Kidney (tissue), 13 donors: ENCODE measurements at regions not wholly inside any gene's neighbourhood (a gene's known extent, or its start where the extent isn't known, plus 50 kb on each side); places are given as distances from the start of the nearest gene placed in this dataset.

Source experiments
- DNase-seq, 5 donors: peaks; one replicate each; pipeline ENCODE4 v3.0.0-alpha.2; 2013 to 2020
- FAIRE-seq: peaks from 2 replicates; lab custom pipeline; 2012; peaks lifted over from hg19 to GRCh38; lab: Jason Lieb, UNC
- H3K27ac ChIP-seq, 2 donors: one replicate each; pipeline ENCODE4 v1.7.0; 2013; ENCODE audit warnings: low read depth in 2 of 2, low read length in 2 of 2, inconsistent platforms in 1 of 2
- H3K27me3 ChIP-seq: one replicate; pipeline ENCODE4 v1.7.1; 2013; ENCODE audit warnings: low read length, inconsistent platforms; ENCODE audit not compliant: control insufficient read depth, insufficient read depth
- H3K36me3 ChIP-seq, 3 donors: one replicate each; pipeline versions ENCODE4 v1.7.0 to v1.7.1; 2013; ENCODE audit warnings: low read length in 3 of 3, control low read depth in 1 of 3, inconsistent platforms in 1 of 3; ENCODE audit not compliant: insufficient read depth in 3 of 3, control insufficient read depth in 2 of 3
- H3K4me1 ChIP-seq, 3 donors: one replicate each; pipeline versions ENCODE4 v1.7.0 to v1.7.1; 2013; ENCODE audit warnings: low read length in 3 of 3, inconsistent platforms in 1 of 3, low read depth in 1 of 3; ENCODE audit not compliant: control insufficient read depth in 2 of 3, insufficient read depth in 2 of 3
- H3K4me3 ChIP-seq, 3 donors: one replicate each; pipeline versions ENCODE4 v1.7.0 to v1.8.1; 2013; ENCODE audit warnings: low read length in 3 of 3, control low read depth in 1 of 3, inconsistent platforms in 1 of 3
- H3K9ac ChIP-seq, 3 donors: one replicate each; pipeline versions ENCODE4 v1.7.0 to v1.7.1; 2013; ENCODE audit warnings: low read length in 3 of 3, control low read depth in 1 of 3, inconsistent platforms in 1 of 3
- H3K9me3 ChIP-seq, 3 donors: one replicate each; pipeline versions ENCODE4 v1.7.0 to v1.7.1; 2013; ENCODE audit warnings: low read length in 3 of 3, control low read depth in 1 of 3, inconsistent platforms in 1 of 3; ENCODE audit not compliant: control insufficient read depth in 2 of 3, insufficient read depth in 1 of 3
- intact Hi-C: fragments of 100-400 bp; cut with DNase I; formaldehyde crosslinking; loops from one replicate; pipeline ENCODE4 v1.11.1; 2022
- TF ChIP-seq, protein P1 (sequence below): IDR thresholded peaks from 3 replicates; pipeline ENCODE4 v1.5.1; 2012; ENCODE audit warnings: mild to moderate bottlenecking, moderate library complexity, borderline replicate concordance; ENCODE audit not compliant: insufficient read depth; ENCODE audit errors: extremely low read depth
- donor health status: control.
- donor health status: control.
- donor health status: control.
- donor health status: control.
- donor health status: control.
- donor health status: DM: yes; HTN: yes; CAD: no.
- donor health status: Normal renal cell carcinoma (clear cell type).

DNA sequence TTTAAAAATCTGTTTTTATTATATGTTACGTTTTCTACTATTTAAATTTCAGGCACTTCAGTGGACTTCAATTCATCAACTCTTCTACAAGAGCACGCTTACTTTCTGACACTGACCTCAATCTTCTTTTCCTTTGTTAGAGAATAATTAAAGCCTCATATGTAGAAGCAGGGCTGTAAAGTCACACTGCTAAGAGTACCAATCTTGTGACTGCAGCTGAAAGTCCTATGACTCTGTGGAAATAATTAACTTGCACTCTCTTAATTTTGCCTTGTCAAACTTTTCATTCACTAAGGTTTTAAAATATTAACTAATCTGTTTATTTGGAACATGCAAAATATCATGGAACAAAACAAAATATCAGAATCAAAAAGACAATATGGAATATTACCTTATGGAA, 498.1 kb downstream of the PCDH10 start:
- no peaks in the 10 kb centered on the region for H3K36me3 ChIP-seq
- FAIRE-seq (peak; percentile 97), DNase-seq (peak in 1 of 5 donors; percentile 28)
- intact Hi-C loops, result no loop called here
- H3K9me3 ChIP-seq, result no peaks in the 10 kb centered on the region
- no peak overlapping the region for H3K9ac ChIP-seq
- no peaks in the 10 kb centered on the region for H3K27me3 ChIP-seq
- peaks cover 0 to 6% (median 0%) of the 10 kb centered on the region in 3 donors for H3K4me1 ChIP-seq
- TF ChIP-seq, protein P1, sequence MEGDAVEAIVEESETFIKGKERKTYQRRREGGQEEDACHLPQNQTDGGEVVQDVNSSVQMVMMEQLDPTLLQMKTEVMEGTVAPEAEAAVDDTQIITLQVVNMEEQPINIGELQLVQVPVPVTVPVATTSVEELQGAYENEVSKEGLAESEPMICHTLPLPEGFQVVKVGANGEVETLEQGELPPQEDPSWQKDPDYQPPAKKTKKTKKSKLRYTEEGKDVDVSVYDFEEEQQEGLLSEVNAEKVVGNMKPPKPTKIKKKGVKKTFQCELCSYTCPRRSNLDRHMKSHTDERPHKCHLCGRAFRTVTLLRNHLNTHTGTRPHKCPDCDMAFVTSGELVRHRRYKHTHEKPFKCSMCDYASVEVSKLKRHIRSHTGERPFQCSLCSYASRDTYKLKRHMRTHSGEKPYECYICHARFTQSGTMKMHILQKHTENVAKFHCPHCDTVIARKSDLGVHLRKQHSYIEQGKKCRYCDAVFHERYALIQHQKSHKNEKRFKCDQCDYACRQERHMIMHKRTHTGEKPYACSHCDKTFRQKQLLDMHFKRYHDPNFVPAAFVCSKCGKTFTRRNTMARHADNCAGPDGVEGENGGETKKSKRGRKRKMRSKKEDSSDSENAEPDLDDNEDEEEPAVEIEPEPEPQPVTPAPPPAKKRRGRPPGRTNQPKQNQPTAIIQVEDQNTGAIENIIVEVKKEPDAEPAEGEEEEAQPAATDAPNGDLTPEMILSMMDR, result no peak
- H3K4me3 ChIP-seq, result no peak overlapping the region
- H3K27ac ChIP-seq, result peak overlapping the region in 1 of 2 donors; percentile 25

DNA sequence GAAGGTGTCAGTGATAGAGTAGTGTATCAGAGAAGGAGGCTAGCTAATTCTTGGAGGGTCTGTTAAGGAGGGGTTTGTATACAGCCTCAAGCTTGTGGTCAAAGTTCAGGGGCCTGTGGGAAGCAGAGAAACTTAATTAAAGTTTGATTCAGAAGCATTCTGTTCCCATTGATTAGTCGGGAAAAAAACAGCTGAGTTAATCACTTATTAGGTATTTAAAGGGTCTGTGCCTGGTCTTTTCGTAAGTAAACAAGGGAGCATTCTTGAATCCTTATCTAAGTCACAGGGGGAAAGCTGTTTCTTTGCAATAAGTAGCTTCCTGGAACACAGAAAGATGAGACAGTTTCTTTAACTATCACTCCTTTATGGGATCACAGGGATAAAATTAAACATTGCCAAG, 492.1 kb downstream of the PCDH10 start:
- intact Hi-C loops, result no loop called here
- Histone ChIP-seq H3K4me1 (no peaks in the 10 kb centered on the region), H3K36me3 (no peaks in the 10 kb centered on the region), H3K4me3 (peak overlapping the region in 2 of 3 donors; percentile 12 to 13), H3K27ac (no peak overlapping the region), H3K27me3 (no peaks in the 10 kb centered on the region), H3K9me3 (no peaks in the 10 kb centered on the region), H3K9ac (no peak overlapping the region)
- DNase-seq (peak in 2 of 5 donors; percentile 13 to 14), FAIRE-seq (no peak)
- TF ChIP-seq, protein P1, result no peak

DNA sequence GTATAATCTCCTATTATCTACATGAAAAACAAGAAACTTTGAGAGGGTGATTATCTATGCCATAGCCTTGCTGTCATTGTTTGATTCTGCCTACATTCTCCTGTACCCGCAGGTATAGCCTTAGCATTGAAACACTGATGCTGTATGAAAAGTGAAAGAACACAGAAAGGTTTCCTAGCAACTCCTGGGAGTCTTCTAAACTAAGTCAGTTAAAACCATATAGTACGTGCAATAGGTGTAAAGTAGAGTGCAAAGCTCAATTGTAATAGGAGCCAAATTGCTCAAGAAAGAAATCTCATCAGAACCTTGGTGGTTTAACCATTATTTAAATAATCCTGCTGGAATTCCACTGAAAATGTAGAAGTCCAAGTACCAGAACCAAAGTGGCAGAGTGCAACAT, 489.7 kb downstream of the PCDH10 start:
- Histone ChIP-seq H3K36me3 (no peaks in the 10 kb centered on the region), H3K4me1 (no peaks in the 10 kb centered on the region), H3K9ac (no peak overlapping the region), H3K9me3 (peaks cover 0 to 5% (median 0%) of the 10 kb centered on the region in 3 donors), H3K27me3 (no peaks in the 10 kb centered on the region), H3K4me3 (no peak overlapping the region), H3K27ac (no peak overlapping the region)
- TF ChIP-seq, protein P1, result no peak
- intact Hi-C loops, result no loop called here
- peak in 2 of 5 donors; percentile 23 to 31 for DNase-seq
- no peak for FAIRE-seq

DNA sequence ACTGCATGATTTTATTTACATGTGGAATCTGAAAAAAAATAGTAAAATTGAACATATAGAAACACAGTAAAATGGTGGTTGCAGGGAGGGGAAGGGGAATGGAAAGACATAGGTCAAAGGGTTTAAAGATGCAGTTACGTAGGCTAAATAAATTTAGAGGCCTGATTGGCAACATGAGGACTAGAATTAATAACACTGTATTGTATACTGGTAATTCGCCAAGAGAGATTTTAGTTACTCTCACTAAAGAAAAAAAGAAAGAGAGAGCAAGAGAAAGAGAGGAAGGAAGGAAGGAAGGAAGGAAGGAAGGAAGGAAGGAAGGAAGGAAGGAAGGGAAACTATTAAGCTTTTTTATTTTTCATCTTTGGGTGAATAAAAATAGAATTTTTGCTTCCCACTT, 488.1 kb downstream of the PCDH10 start:
- Histone ChIP-seq H3K4me3 (no peak overlapping the region), H3K9ac (no peak overlapping the region), H3K36me3 (no peaks in the 10 kb centered on the region), H3K27me3 (no peaks in the 10 kb centered on the region), H3K9me3 (peaks cover 0 to 5% (median 0%) of the 10 kb centered on the region in 3 donors), H3K4me1 (no peaks in the 10 kb centered on the region), H3K27ac (no peak overlapping the region)
- TF ChIP-seq, protein P1, result no peak
- intact Hi-C loops, result no loop called here
- DNase-seq (no peak), FAIRE-seq (no peak)
